ENCODE measurements at regions not wholly inside any gene's neighbourhood (a gene's known extent, or its start where the extent isn't known, plus 50 kb on each side); places are given as distances from the start of the nearest gene placed in this dataset.

DNA sequence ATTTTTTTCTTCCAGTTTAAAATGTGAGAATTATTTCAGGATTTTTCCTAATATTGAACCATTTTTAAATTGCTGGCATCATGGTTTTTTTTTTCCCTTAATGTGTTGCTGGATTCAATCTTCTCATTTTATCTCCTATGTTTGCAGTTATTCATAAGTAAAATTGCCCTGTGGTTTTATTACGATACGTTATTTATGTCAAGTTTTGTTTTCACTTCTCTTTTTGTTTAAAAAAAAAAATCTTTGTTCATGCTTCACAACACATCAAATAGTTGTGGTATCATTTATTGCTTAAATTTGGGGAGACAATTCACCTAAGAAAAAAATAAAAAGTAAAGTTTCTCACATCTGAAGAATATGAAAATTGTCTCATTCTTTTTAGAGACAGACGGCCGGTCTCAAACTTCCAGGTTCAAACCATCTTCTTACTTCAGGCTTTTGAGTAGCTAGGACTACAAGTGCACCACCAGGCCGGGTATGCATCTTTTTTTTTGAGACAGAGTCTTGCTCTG, 239.3 kb upstream of the ID4 start:
- H3K79me1 ChIP-seq (ENCODE audit: low read depth, low read length) = no peaks in the 10 kb centered on the region
- CTCF ChIA-PET (ENCODE audit: partially characterized antibody) = interaction anchor here (0.6 to 0.8 kb wide), 2 partner anchors 27 to 451 kb away, joined by 3 read pairs; no protein-coding TSS in a partner anchor
- no peak overlapping the region for H3K18ac ChIP-seq (ENCODE audit: extremely low read depth, low read length)
- H4K20me1 ChIP-seq (replicated peaks in 1 of 2; ENCODE audit: control insufficient read depth in 1 of 2, insufficient read depth in 2 of 2, low read length in 2 of 2) = no peaks in the 10 kb centered on the region
- H2BK12ac ChIP-seq (ENCODE audit: low read depth, low read length) = no peak overlapping the region
- no peak overlapping the region for H2AK5ac ChIP-seq (ENCODE audit: low read depth, low read length)
- H4K91ac ChIP-seq (replicated peaks; ENCODE audit: insufficient read length, low read length) = no peak overlapping the region
- H2AFZ ChIP-seq (ENCODE audit: low read length) = no peak overlapping the region
- FAIRE-seq (no peak), DNase-seq (ENCODE audit: low read depth in 1 of 2, low spot score in 2 of 2) (no peak)
- no peak overlapping the region for H3K9ac ChIP-seq (replicated peaks in 1 of 4; ENCODE audit: extremely low read depth in 1 of 4, low read depth in 3 of 4, low read length in 3 of 4)
- H3K4me3 ChIP-seq (ENCODE audit: extremely low read depth in 1 of 4, insufficient read depth in 2 of 4, low read depth in 3 of 4, low read length in 4 of 4) = no peak overlapping the region
- no peaks in the 10 kb centered on the region for H3K27me3 ChIP-seq (replicated peaks in 1 of 4; ENCODE audit: control insufficient read depth in 3 of 4, extremely low read depth in 1 of 4, insufficient read depth in 3 of 4, low read length in 3 of 4)
- 92% methylated on average over 5 of the region's 5 CpGs; no CpG with 5 or more reads in 1 of the 2 experiments for WGBS, 2 experiments (ENCODE audit: extremely low coverage in 1 of 2, insufficient coverage in 1 of 2, insufficient read length in 1 of 2, insufficient replicate concordance in 2 of 2, low coverage in 1 of 2, low lambda C conversion rate in 2 of 2, missing lambda C conversion rate in 1 of 2)
- H3K36me3 ChIP-seq (ENCODE audit: control insufficient read depth in 2 of 4, insufficient read depth in 4 of 4, low read length in 3 of 4) = no peaks in the 10 kb centered on the region
- POLR2A ChIA-PET (ENCODE audit: partially characterized antibody) = no interaction called here
- no peak overlapping the region for H2BK20ac ChIP-seq (ENCODE audit: low read length)
- no peak overlapping the region for H2BK15ac ChIP-seq (ENCODE audit: low read length)
- H3K14ac ChIP-seq (ENCODE audit: insufficient read length) = no peak overlapping the region
- H2BK120ac ChIP-seq (replicated peaks; ENCODE audit: low read depth, low read length) = no peak overlapping the region
- H2BK5ac ChIP-seq (ENCODE audit: low read depth, low read length) = no peak overlapping the region
- no peak overlapping the region for H3K27ac ChIP-seq (ENCODE audit: low read depth, low read length)
- H3K4ac ChIP-seq (replicated peaks; ENCODE audit: insufficient read length, low read depth, low read length) = no peak overlapping the region
- TF ChIP-seq SP1 (IDR thresholded peaks at IDR 0.05; ENCODE audit: low read depth, low read length) = no peak
- no peak for TF ChIP-seq POLR2A (IDR thresholded peaks at IDR 0.05; ENCODE audit: control extremely low read depth in 1 of 2, low read depth in 2 of 2, low read length in 2 of 2)
- no peak overlapping the region for H3K4me2 ChIP-seq (ENCODE audit: insufficient read depth in 1 of 2, low read depth in 2 of 2, low read length in 2 of 2)
- H3K79me2 ChIP-seq (ENCODE audit: control insufficient read depth in 1 of 2, insufficient read depth in 2 of 2, low read length in 2 of 2) = no peaks in the 10 kb centered on the region
- no peak overlapping the region for H3K56ac ChIP-seq (replicated peaks; ENCODE audit: insufficient read length, low read depth, low read length)
- no peak overlapping the region for H4K8ac ChIP-seq (ENCODE audit: extremely low read depth, insufficient read depth, low read length)
- H3K23ac ChIP-seq (ENCODE audit: insufficient read length) = no peak overlapping the region
- H3K4me1 ChIP-seq (replicated peaks in 1 of 4; ENCODE audit: control insufficient read depth in 3 of 4, insufficient read depth in 4 of 4, low read length in 3 of 4) = no peaks in the 10 kb centered on the region
- H3K23me2 ChIP-seq (ENCODE audit: low read depth, low read length) = no peaks in the 10 kb centered on the region
- H3K9me3 ChIP-seq (ENCODE audit: insufficient read depth in 2 of 2, low read depth in 1 of 2, low read length in 1 of 2) = no peaks in the 10 kb centered on the region
- H4K5ac ChIP-seq (ENCODE audit: insufficient read length, low read depth, low read length) = no peak overlapping the region

Data from H1 (cell line).